ENCODE measurements at regions not wholly inside any gene's neighbourhood (a gene's known extent, or its start where the extent isn't known, plus 50 kb on each side); places are given as distances from the start of the nearest gene placed in this dataset.
"Not testable (repeated sequence)": the region's sequence is repeated elsewhere in the genome, so short reads cannot be mapped to it uniquely, and the experiment has no call there.

GRCh38 chr11:90288212-90288821, 65.5 kb upstream of the CHORDC1 start:
- Histone ChIP-seq H3K4me3 (no peak overlapping the region), H2AFZ (no peak overlapping the region), H3K9me3 (ENCODE audit: low read depth) (no peaks in the 10 kb centered on the region), H4K20me1 (ENCODE audit: insufficient read depth, poor library complexity, severe bottlenecking) (no peaks in the 10 kb centered on the region), H3K27ac (no peak overlapping the region), H3K27me3 (no peaks in the 10 kb centered on the region), H3K4me2 (no peak overlapping the region), H3K9me2 (replicated peaks; ENCODE audit: insufficient read depth) (no peaks in the 10 kb centered on the region), H3K79me2 (no peaks in the 10 kb centered on the region), H3K36me3 (replicated peaks; ENCODE audit: insufficient read depth, low read depth) (no peaks in the 10 kb centered on the region), H3K4me1 (ENCODE audit: insufficient read depth) (no peaks in the 10 kb centered on the region)
- peak; percentile 80 for TF ChIP-seq CTCF (IDR thresholded peaks at IDR 0.05; ENCODE audit: poor library complexity)
- TF ChIP-seq EZH2 (IDR thresholded peaks at IDR 0.05; ENCODE audit: borderline replicate concordance), result no peak
- no peak for TF ChIP-seq EZH2phosphoT487 (IDR thresholded peaks at IDR 0.05; ENCODE audit: low read depth, severe bottlenecking, unreplicated experiment)
- 38% methylated on average over 3 of the region's 3 CpGs for WGBS (ENCODE audit: low lambda C conversion rate, missing lambda C conversion rate)
- DNase-seq (ENCODE audit: low spot score), result peak; percentile 48

GRCh38 chr11:90286640-90287039, 63.8 kb upstream of the CHORDC1 start:
- H3K4me1 ChIP-seq (ENCODE audit: insufficient read depth), result no peaks in the 10 kb centered on the region
- H3K4me2 ChIP-seq, result no peak overlapping the region
- H2AFZ ChIP-seq, result no peak overlapping the region
- DNase-seq (ENCODE audit: low spot score), result no peak
- H3K9me3 ChIP-seq (ENCODE audit: low read depth), result no peaks in the 10 kb centered on the region
- no peaks in the 10 kb centered on the region for H3K36me3 ChIP-seq (replicated peaks; ENCODE audit: insufficient read depth, low read depth)
- no peaks in the 10 kb centered on the region for H3K9me2 ChIP-seq (replicated peaks; ENCODE audit: insufficient read depth)
- TF ChIP-seq EZH2phosphoT487 (IDR thresholded peaks at IDR 0.05; ENCODE audit: low read depth, severe bottlenecking, unreplicated experiment) (no peak), CTCF (IDR thresholded peaks at IDR 0.05; ENCODE audit: poor library complexity) (no peak)
- 79% methylated on average over 2 of the region's 2 CpGs for WGBS (ENCODE audit: low lambda C conversion rate, missing lambda C conversion rate)
- no peak overlapping the region for H3K4me3 ChIP-seq
- no peaks in the 10 kb centered on the region for H4K20me1 ChIP-seq (ENCODE audit: insufficient read depth, poor library complexity, severe bottlenecking)
- no peaks in the 10 kb centered on the region for H3K27me3 ChIP-seq
- no peaks in the 10 kb centered on the region for H3K79me2 ChIP-seq
- no peak overlapping the region for H3K27ac ChIP-seq

GRCh38 chr11:90284171-90284570, 61.3 kb upstream of the CHORDC1 start:
- H3K27ac ChIP-seq, result no peak overlapping the region
- H4K20me1 ChIP-seq (ENCODE audit: insufficient read depth, poor library complexity, severe bottlenecking), result no peaks in the 10 kb centered on the region
- no peak overlapping the region for H3K4me2 ChIP-seq
- DNase-seq (ENCODE audit: low spot score), result no peak
- no peaks in the 10 kb centered on the region for H3K9me2 ChIP-seq (replicated peaks; ENCODE audit: insufficient read depth)
- TF ChIP-seq EZH2phosphoT487 (IDR thresholded peaks at IDR 0.05; ENCODE audit: low read depth, severe bottlenecking, unreplicated experiment) (no peak), CTCF (IDR thresholded peaks at IDR 0.05; ENCODE audit: poor library complexity) (no peak), EZH2 (IDR thresholded peaks at IDR 0.05; ENCODE audit: borderline replicate concordance) (no peak)
- H3K79me2 ChIP-seq, result no peaks in the 10 kb centered on the region
- H3K9me3 ChIP-seq (ENCODE audit: low read depth), result no peaks in the 10 kb centered on the region
- no peaks in the 10 kb centered on the region for H3K4me1 ChIP-seq (ENCODE audit: insufficient read depth)
- no peaks in the 10 kb centered on the region for H3K36me3 ChIP-seq (replicated peaks; ENCODE audit: insufficient read depth, low read depth)
- WGBS (ENCODE audit: low lambda C conversion rate, missing lambda C conversion rate), result 93% methylated on average over 1 of the region's 1 CpG
- no peaks in the 10 kb centered on the region for H3K27me3 ChIP-seq
- no peak overlapping the region for H2AFZ ChIP-seq
- H3K4me3 ChIP-seq, result no peak overlapping the region

GRCh38 chr11:90282551-90283071, 59.8 kb upstream of the CHORDC1 start:
- H3K27me3 ChIP-seq; H3K27ac ChIP-seq; H3K36me3 ChIP-seq (replicated peaks; ENCODE audit: insufficient read depth, low read depth); DNase-seq (ENCODE audit: low spot score); H3K9me2 ChIP-seq (replicated peaks; ENCODE audit: insufficient read depth); H3K4me3 ChIP-seq; H3K9me3 ChIP-seq (ENCODE audit: low read depth); H3K79me2 ChIP-seq; H4K20me1 ChIP-seq (ENCODE audit: insufficient read depth, poor library complexity, severe bottlenecking); H3K4me1 ChIP-seq (ENCODE audit: insufficient read depth); H3K4me2 ChIP-seq; H2AFZ ChIP-seq: not testable (repeated sequence)
- 96% methylated on average over 13 of the region's 13 CpGs for WGBS (ENCODE audit: low lambda C conversion rate, missing lambda C conversion rate)

All from hepatocyte (in vitro differentiated cells).